LNCaP clone FGC (cell line): ENCODE measurements at regions not wholly inside any gene's neighbourhood (a gene's known extent, or its start where the extent isn't known, plus 50 kb on each side); places are given as distances from the start of the nearest gene placed in this dataset.
"Not testable (repeated sequence)": the region's sequence is repeated elsewhere in the genome, so short reads cannot be mapped to it uniquely, and the experiment has no call there.

Experiments
- DNase-seq: peaks from one replicate; pipeline ENCODE4 v3.0.0-alpha.2; 2011; ENCODE audit warnings: low read depth
- H3K4me3 ChIP-seq: 2 replicates; pipeline ENCODE4 v1.5.1; 2011; ENCODE audit warnings: mild to moderate bottlenecking, low read depth, low read length, control low read depth
- CTCF ChIP-seq: IDR thresholded peaks from 2 replicates; pipeline ENCODE4 v1.5.1; 2012; ENCODE audit warnings: mild to moderate bottlenecking; ENCODE audit not compliant: control insufficient read depth, insufficient read depth; ENCODE audit errors: extremely low read depth

GRCh38 chr1:209116705-209117104 lies 466.8 kb upstream of the CAMK1G start:
- no peak for TF ChIP-seq CTCF
- H3K4me3 ChIP-seq, result no peak overlapping the region

GRCh38 chr1:209123601-209124000 lies 459.9 kb upstream of the CAMK1G start:
- no peak for DNase-seq
- no peak overlapping the region for H3K4me3 ChIP-seq
- TF ChIP-seq CTCF, result no peak

More at GRCh38 chr1:209116705-209117104, 466.8 kb upstream of the CAMK1G start:
- DNase-seq, result no peak

GRCh38 chr1:209129091-209129490 lies 454.4 kb upstream of the CAMK1G start:
- H3K4me3 ChIP-seq, DNase-seq: not testable (repeated sequence)

GRCh38 chr1:209130886-209131285 lies 452.6 kb upstream of the CAMK1G start:
- DNase-seq, result no peak
- no peak overlapping the region for H3K4me3 ChIP-seq
- no peak for TF ChIP-seq CTCF

- TF ChIP-seq CTCF, result no peak
- no peak overlapping the region for H3K4me3 ChIP-seq
- no peak for DNase-seq
These were observed 450.6 kb upstream of the CAMK1G start for GRCh38 chr1:209132736-209133467.

GRCh38 chr1:209134001-209134400 lies 449.5 kb upstream of the CAMK1G start:
- DNase-seq, result no peak
- H3K4me3 ChIP-seq, result no peak overlapping the region

GRCh38 chr1:209143916-209144315 lies 439.6 kb upstream of the CAMK1G start:
- H3K4me3 ChIP-seq, result no peak overlapping the region
- DNase-seq, result no peak
- TF ChIP-seq CTCF, result no peak

More at GRCh38 chr1:209134001-209134400, 449.5 kb upstream of the CAMK1G start:
- TF ChIP-seq CTCF, result no peak
